ENCODE measurements at regions not wholly inside any gene's neighbourhood (a gene's known extent, or its start where the extent isn't known, plus 50 kb on each side); places are given as distances from the start of the nearest gene placed in this dataset.

GRCh38 chr1:238675221-238675620 lies 711.1 kb upstream of the CHRM3 start:
- TF ChIP-seq CTCF (conservative IDR thresholded peaks at IDR 0.05; ENCODE audit: low read length) = no peak
- TF ChIP-seq EZH2phosphoT487 (IDR thresholded peaks at IDR 0.05; ENCODE audit: borderline replicate concordance, low read depth, low read length) = no peak
- Histone ChIP-seq H3K79me2 (ENCODE audit: insufficient read depth, low read depth, low read length) (no peaks in the 10 kb centered on the region), H3K9me3 (ENCODE audit: low read length) (no peaks in the 10 kb centered on the region), H3K4me3 (ENCODE audit: low read depth, low read length, poor library complexity, severe bottlenecking) (no peak overlapping the region), H3K27ac (ENCODE audit: low read depth, low read length, poor library complexity, severe bottlenecking) (no peak overlapping the region), H3K4me2 (ENCODE audit: low read length) (no peak overlapping the region), H3K9me2 (ENCODE audit: insufficient read depth, low read length) (no peaks in the 10 kb centered on the region), H3K4me1 (ENCODE audit: insufficient read depth, low read length, poor library complexity, severe bottlenecking) (no peaks in the 10 kb centered on the region), H4K20me1 (ENCODE audit: insufficient read depth, low read length) (no peaks in the 10 kb centered on the region), H3K36me3 (ENCODE audit: insufficient read depth, low read length) (no peaks in the 10 kb centered on the region), H2AFZ (ENCODE audit: low read length) (no peak overlapping the region)
- DNase-seq (ENCODE audit: low spot score) = no peak
- POLR2A ChIA-PET = interaction anchor here (1.5 kb wide), 1 partner anchor 8 kb away, joined by 4 read pairs; no protein-coding TSS in a partner anchor
- intact Hi-C loops (cut with micrococcal nuclease; ENCODE audit: unreplicated experiment) = no loop called here
- no TSS peak for BruUV-seq (replicated peaks)
- CTCF ChIA-PET (ENCODE audit: unreplicated experiment) = no interaction called here

DNA sequence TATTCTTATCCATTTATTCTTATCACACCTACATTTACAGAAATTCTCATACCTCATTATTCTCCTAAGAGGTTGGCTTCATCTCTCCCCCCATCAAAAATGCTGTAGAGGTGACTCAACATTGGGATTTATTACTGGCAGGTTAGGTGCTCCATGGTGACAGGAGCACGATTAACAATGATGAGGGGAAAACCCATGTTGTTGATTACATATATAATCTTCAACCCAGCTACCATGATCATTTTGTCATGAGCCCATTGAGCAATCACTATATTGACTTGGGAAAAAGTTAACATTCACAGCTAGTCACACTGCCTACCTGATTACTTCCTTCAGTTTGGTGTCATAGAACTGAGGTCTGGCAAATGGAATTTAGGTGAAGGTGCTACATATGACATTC lies 712.1 kb upstream of the CHRM3 start:
- Histone ChIP-seq H3K4me3 (ENCODE audit: low read depth, low read length, poor library complexity, severe bottlenecking) (no peak overlapping the region), H3K9me3 (ENCODE audit: low read length) (no peaks in the 10 kb centered on the region), H4K20me1 (ENCODE audit: insufficient read depth, low read length) (no peaks in the 10 kb centered on the region), H2AFZ (ENCODE audit: low read length) (no peak overlapping the region), H3K36me3 (ENCODE audit: insufficient read depth, low read length) (no peaks in the 10 kb centered on the region), H3K27ac (ENCODE audit: low read depth, low read length, poor library complexity, severe bottlenecking) (no peak overlapping the region), H3K9me2 (ENCODE audit: insufficient read depth, low read length) (no peaks in the 10 kb centered on the region), H3K79me2 (ENCODE audit: insufficient read depth, low read depth, low read length) (no peaks in the 10 kb centered on the region), H3K4me1 (ENCODE audit: insufficient read depth, low read length, poor library complexity, severe bottlenecking) (no peaks in the 10 kb centered on the region), H3K4me2 (ENCODE audit: low read length) (no peak overlapping the region)
- no TSS peak for BruUV-seq (replicated peaks)
- TF ChIP-seq EZH2phosphoT487 (IDR thresholded peaks at IDR 0.05; ENCODE audit: borderline replicate concordance, low read depth, low read length) (no peak), CTCF (conservative IDR thresholded peaks at IDR 0.05; ENCODE audit: low read length) (no peak)
- DNase-seq (ENCODE audit: low spot score) = no peak
- intact Hi-C loops (cut with micrococcal nuclease; ENCODE audit: unreplicated experiment) = no loop called here
- POLR2A ChIA-PET = no interaction called here
- CTCF ChIA-PET (ENCODE audit: unreplicated experiment) = no interaction called here

DNA sequence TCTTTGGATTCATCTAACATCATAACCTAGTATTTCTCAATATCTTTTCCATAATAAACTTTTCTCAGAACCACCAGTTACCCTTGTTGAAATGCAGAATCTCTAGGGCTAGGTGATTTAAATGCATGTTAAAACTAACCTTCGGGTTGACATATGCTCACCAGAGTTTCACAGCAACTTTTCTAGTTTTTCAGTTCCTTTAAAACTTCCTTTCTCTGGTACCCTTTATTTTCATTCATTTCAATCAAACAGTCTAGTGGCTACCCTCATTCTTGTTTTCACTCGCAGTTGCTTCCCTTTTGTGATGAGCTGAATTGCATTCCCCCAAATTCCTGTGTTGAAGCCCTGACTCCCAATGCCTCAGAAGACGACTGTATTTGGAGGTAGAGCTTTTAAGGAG lies 712.8 kb upstream of the CHRM3 start:
- no peak overlapping the region for H3K27ac ChIP-seq (ENCODE audit: low read depth, low read length, poor library complexity, severe bottlenecking)
- H3K9me3 ChIP-seq (ENCODE audit: low read length) = no peaks in the 10 kb centered on the region
- TF ChIP-seq CTCF (conservative IDR thresholded peaks at IDR 0.05; ENCODE audit: low read length) = no peak
- TF ChIP-seq EZH2phosphoT487 (IDR thresholded peaks at IDR 0.05; ENCODE audit: borderline replicate concordance, low read depth, low read length) = no peak
- no peak overlapping the region for H2AFZ ChIP-seq (ENCODE audit: low read length)
- H3K36me3 ChIP-seq (ENCODE audit: insufficient read depth, low read length) = no peaks in the 10 kb centered on the region
- H3K4me3 ChIP-seq (ENCODE audit: low read depth, low read length, poor library complexity, severe bottlenecking) = no peak overlapping the region
- H3K79me2 ChIP-seq (ENCODE audit: insufficient read depth, low read depth, low read length) = no peaks in the 10 kb centered on the region
- H3K9me2 ChIP-seq (ENCODE audit: insufficient read depth, low read length) = no peaks in the 10 kb centered on the region
- no peaks in the 10 kb centered on the region for H4K20me1 ChIP-seq (ENCODE audit: insufficient read depth, low read length)
- no peaks in the 10 kb centered on the region for H3K4me1 ChIP-seq (ENCODE audit: insufficient read depth, low read length, poor library complexity, severe bottlenecking)
- BruUV-seq (replicated peaks) = no TSS peak
- H3K4me2 ChIP-seq (ENCODE audit: low read length) = no peak overlapping the region
- POLR2A ChIA-PET = no interaction called here
- intact Hi-C loops (cut with micrococcal nuclease; ENCODE audit: unreplicated experiment) = no loop called here
- DNase-seq (ENCODE audit: low spot score) = no peak
- CTCF ChIA-PET (ENCODE audit: unreplicated experiment) = no interaction called here

Measured in OCI-LY7 (cell line).